Stomach (tissue), 4 donors: ENCODE measurements at regions not wholly inside any gene's neighbourhood (a gene's known extent, or its start where the extent isn't known, plus 50 kb on each side); places are given as distances from the start of the nearest gene placed in this dataset.

ENCODE experiments used
- POLR2A ChIP-seq, 4 donors: fragments of 450-650 bp; IDR thresholded peaks; one replicate each; pipeline ENCODE4 v1.6.1; 2016; ENCODE audit warnings: antibody characterized with exemption in 4 of 4, control low read depth in 2 of 4, mild to moderate bottlenecking in 1 of 4, moderate library complexity in 1 of 4
- POLR2AphosphoS5 ChIP-seq, 3 donors: sonication (generic); formaldehyde crosslinking; IDR thresholded peaks; one replicate each; pipeline ENCODE4 v1.6.1; 2016; ENCODE audit warnings: antibody characterized with exemption in 3 of 3
- TF ChIP-seq, protein P1 (sequence below), 7 experiments: fragments of 450-650 bp in 4 of 7; fragments of 200-600 bp in 3 of 7; sonication (generic) in 3 of 7; IDR thresholded peaks; one replicate each; pipeline ENCODE4 v1.5.1; 2016 to 2019; ENCODE audit warnings: antibody characterized with exemption in 7 of 7, control low read depth in 2 of 7, mild to moderate bottlenecking in 1 of 7

- TF ChIP-seq, protein P1, sequence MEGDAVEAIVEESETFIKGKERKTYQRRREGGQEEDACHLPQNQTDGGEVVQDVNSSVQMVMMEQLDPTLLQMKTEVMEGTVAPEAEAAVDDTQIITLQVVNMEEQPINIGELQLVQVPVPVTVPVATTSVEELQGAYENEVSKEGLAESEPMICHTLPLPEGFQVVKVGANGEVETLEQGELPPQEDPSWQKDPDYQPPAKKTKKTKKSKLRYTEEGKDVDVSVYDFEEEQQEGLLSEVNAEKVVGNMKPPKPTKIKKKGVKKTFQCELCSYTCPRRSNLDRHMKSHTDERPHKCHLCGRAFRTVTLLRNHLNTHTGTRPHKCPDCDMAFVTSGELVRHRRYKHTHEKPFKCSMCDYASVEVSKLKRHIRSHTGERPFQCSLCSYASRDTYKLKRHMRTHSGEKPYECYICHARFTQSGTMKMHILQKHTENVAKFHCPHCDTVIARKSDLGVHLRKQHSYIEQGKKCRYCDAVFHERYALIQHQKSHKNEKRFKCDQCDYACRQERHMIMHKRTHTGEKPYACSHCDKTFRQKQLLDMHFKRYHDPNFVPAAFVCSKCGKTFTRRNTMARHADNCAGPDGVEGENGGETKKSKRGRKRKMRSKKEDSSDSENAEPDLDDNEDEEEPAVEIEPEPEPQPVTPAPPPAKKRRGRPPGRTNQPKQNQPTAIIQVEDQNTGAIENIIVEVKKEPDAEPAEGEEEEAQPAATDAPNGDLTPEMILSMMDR (IDR thresholded peaks at IDR 0.05): no peak
- TF ChIP-seq POLR2A (IDR thresholded peaks at IDR 0.05) (no peak), POLR2AphosphoS5 (IDR thresholded peaks at IDR 0.05) (no peak)
Measured at GRCh38 chr1:29991815-29992214, 731.6 kb downstream of the MATN1 start.
